HL-60 (cell line): ENCODE measurements at regions not wholly inside any gene's neighbourhood (a gene's known extent, or its start where the extent isn't known, plus 50 kb on each side); places are given as distances from the start of the nearest gene placed in this dataset.
"Not testable (repeated sequence)": the region's sequence is repeated elsewhere in the genome, so short reads cannot be mapped to it uniquely, and the experiment has no call there.

Experiments
- DNase-seq, 2 experiments: peaks; one replicate each; pipeline ENCODE4 v3.0.0-alpha.2; 2010 to 2020; ENCODE audit warnings: low read depth in 1 of 2, low spot score in 1 of 2
- H3K27ac ChIP-seq: fragments of 250-450 bp; sonication (Bioruptor Pico); replicated peaks from 2 replicates; pipeline ENCODE4 v1.5.1; 2020; ENCODE audit warnings: mild to moderate bottlenecking, moderate library complexity
- H3K27me3 ChIP-seq: fragments of 250-450 bp; sonication (Bioruptor Pico); 2 replicates; pipeline ENCODE4 v1.5.1; 2021; ENCODE audit warnings: mild to moderate bottlenecking, moderate library complexity; ENCODE audit not compliant: insufficient read depth, poor library complexity, severe bottlenecking
- H3K4me3 ChIP-seq: replicated peaks from 2 replicates; pipeline ENCODE4 v1.5.1; 2011; ENCODE audit warnings: mild to moderate bottlenecking, control low read depth, low read length; ENCODE audit not compliant: insufficient read depth
- GABPA ChIP-seq: IDR thresholded peaks from 2 replicates; pipeline ENCODE4 v1.6.1; 2012; ENCODE audit warnings: low read depth
- POLR2AphosphoS5 ChIP-seq: IDR thresholded peaks from 2 replicates; pipeline ENCODE4 v1.6.1; 2012; ENCODE audit warnings: low read depth
- SPI1 ChIP-seq: IDR thresholded peaks from 2 replicates; pipeline ENCODE4 v1.6.1; 2012; ENCODE audit warnings: low read depth, mild to moderate bottlenecking, borderline replicate concordance
- TF ChIP-seq, protein P1 (sequence below): IDR thresholded peaks from 2 replicates; pipeline ENCODE4 v1.6.1; 2012; ENCODE audit warnings: low read depth; ENCODE audit not compliant: insufficient replicate concordance
- TF ChIP-seq, protein P2 (sequence below): IDR thresholded peaks from one replicate; pipeline ENCODE4 v1.5.1; 2011; ENCODE audit warnings: low read length, control low read depth, inconsistent platforms; ENCODE audit not compliant: insufficient read depth

DNA sequence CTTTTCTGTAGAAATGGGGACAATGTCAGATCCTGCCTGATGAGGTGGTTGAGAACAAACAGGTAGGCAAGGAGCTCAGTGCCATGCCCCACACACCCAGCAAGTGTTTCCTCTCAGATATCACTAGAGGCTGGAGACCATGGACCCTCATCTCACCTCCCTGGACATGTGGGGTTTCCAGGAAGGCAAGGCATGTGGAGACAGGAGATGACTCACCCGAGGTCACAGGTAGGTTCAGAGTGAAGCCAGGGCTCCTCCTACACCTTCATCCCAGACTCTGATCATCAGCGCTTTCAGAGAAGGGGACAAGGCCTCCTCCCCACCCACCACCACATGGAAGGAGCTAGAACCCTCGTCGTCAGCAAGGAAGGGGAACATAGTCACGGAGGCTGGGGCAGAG is 69.2 kb downstream of the MATN1 start:
- TF ChIP-seq GABPA (no peak), POLR2AphosphoS5 (no peak), SPI1 (no peak)
- TF ChIP-seq, protein P1, sequence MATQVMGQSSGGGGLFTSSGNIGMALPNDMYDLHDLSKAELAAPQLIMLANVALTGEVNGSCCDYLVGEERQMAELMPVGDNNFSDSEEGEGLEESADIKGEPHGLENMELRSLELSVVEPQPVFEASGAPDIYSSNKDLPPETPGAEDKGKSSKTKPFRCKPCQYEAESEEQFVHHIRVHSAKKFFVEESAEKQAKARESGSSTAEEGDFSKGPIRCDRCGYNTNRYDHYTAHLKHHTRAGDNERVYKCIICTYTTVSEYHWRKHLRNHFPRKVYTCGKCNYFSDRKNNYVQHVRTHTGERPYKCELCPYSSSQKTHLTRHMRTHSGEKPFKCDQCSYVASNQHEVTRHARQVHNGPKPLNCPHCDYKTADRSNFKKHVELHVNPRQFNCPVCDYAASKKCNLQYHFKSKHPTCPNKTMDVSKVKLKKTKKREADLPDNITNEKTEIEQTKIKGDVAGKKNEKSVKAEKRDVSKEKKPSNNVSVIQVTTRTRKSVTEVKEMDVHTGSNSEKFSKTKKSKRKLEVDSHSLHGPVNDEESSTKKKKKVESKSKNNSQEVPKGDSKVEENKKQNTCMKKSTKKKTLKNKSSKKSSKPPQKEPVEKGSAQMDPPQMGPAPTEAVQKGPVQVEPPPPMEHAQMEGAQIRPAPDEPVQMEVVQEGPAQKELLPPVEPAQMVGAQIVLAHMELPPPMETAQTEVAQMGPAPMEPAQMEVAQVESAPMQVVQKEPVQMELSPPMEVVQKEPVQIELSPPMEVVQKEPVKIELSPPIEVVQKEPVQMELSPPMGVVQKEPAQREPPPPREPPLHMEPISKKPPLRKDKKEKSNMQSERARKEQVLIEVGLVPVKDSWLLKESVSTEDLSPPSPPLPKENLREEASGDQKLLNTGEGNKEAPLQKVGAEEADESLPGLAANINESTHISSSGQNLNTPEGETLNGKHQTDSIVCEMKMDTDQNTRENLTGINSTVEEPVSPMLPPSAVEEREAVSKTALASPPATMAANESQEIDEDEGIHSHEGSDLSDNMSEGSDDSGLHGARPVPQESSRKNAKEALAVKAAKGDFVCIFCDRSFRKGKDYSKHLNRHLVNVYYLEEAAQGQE, result no peak
- TF ChIP-seq, protein P2, sequence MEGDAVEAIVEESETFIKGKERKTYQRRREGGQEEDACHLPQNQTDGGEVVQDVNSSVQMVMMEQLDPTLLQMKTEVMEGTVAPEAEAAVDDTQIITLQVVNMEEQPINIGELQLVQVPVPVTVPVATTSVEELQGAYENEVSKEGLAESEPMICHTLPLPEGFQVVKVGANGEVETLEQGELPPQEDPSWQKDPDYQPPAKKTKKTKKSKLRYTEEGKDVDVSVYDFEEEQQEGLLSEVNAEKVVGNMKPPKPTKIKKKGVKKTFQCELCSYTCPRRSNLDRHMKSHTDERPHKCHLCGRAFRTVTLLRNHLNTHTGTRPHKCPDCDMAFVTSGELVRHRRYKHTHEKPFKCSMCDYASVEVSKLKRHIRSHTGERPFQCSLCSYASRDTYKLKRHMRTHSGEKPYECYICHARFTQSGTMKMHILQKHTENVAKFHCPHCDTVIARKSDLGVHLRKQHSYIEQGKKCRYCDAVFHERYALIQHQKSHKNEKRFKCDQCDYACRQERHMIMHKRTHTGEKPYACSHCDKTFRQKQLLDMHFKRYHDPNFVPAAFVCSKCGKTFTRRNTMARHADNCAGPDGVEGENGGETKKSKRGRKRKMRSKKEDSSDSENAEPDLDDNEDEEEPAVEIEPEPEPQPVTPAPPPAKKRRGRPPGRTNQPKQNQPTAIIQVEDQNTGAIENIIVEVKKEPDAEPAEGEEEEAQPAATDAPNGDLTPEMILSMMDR, result no peak
- Histone ChIP-seq H3K27ac (no peak overlapping the region), H3K4me3 (no peak overlapping the region), H3K27me3 (peaks cover under 1% of the 10 kb centered on the region)
- DNase-seq, result no peak

DNA sequence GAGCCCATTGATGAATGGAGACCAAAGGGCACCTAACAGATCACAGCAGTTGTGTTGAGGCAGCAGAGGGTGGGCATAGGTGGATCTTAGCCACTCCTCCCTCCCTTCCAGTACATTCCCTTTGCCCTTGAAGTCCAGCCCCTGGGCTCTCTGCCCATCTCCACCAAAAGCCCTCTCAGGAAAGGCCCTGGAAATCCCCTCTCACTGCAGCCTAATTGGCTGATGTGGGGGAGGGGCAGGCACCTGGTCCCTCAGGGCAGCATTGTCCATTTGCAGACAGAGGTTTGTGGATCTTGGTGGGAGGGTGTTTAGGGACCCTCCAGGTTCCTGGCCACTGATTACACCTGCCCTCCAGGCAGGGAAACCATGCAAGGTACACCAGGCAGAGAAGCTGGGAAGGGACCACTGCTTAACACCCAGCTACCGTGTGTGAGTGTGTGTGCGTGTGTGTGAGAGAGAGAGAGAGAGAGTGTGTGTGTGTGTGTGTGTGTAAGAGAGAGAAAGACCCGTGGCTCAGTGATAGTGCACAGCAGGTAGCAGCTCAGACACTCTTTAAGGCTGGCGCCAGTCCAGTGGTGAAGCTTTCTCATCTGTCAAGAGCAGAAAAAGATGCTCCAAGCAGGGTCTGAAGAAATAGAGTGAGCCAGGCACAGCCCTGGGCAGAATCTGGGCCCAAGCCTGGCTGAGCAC is 71.1 kb downstream of the MATN1 start:
- Histone ChIP-seq H3K4me3 (no peak overlapping the region), H3K27ac (no peak overlapping the region), H3K27me3 (no peaks in the 10 kb centered on the region)
- DNase-seq, result no peak
- TF ChIP-seq, protein P2, result no peak
- TF ChIP-seq SPI1 (no peak), POLR2AphosphoS5 (no peak), GABPA (no peak)
- TF ChIP-seq, protein P1, result no peak

DNA sequence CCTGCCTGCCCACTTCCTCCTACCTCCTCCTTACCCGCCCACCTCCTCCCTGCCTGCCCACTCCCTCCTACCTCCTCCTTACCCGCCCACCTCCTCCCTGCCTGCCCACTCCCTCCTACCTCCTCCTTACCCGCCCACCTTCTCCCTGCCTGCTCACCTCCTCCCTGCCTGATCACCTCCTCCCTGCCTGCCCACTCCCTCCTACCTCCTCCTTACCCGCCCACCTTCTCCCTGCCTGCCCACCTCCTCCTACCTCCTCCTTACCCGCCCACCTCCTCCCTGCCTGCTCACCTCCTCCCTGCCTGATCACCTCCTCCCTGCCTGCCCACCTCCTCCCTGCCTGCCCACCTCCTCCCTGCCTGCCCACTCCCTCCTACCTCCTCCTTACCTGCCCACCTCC is 72.0 kb downstream of the MATN1 start:
- not testable (repeated sequence) for H3K27me3 ChIP-seq, DNase-seq, H3K27ac ChIP-seq, H3K4me3 ChIP-seq

DNA sequence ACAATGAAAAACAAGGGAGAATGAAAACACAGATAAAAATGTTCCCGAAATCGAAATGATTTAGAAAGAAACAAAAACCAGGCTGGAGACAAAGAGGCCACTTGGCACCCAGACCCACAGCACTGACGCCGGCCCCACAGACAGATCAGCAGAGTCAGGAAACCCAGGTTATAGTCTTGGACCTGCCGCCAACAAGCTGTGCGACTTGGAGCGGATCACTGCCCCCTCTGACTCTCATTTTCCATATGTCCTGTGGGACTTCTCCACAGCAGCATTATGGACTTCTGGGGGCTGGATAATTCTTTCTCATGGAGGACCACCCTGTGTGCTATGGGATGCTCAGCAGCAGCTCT is 72.4 kb downstream of the MATN1 start:
- Histone ChIP-seq H3K4me3 (no peak overlapping the region), H3K27me3 (no peaks in the 10 kb centered on the region), H3K27ac (no peak overlapping the region)
- TF ChIP-seq, protein P1, result no peak
- no peak for TF ChIP-seq POLR2AphosphoS5
- no peak for TF ChIP-seq GABPA
- no peak for TF ChIP-seq SPI1
- TF ChIP-seq, protein P2, result no peak
- no peak for DNase-seq
